ENCODE measurements at regions not wholly inside any gene's neighbourhood (a gene's known extent, or its start where the extent isn't known, plus 50 kb on each side); places are given as distances from the start of the nearest gene placed in this dataset.
A peak's percentile ranks its signal among the peaks of the same experiment; 100 is the strongest.

GRCh38 chr12:44961887-44962286, 85.8 kb upstream of the NELL2 start:
- DNase-seq = no peak

DNA sequence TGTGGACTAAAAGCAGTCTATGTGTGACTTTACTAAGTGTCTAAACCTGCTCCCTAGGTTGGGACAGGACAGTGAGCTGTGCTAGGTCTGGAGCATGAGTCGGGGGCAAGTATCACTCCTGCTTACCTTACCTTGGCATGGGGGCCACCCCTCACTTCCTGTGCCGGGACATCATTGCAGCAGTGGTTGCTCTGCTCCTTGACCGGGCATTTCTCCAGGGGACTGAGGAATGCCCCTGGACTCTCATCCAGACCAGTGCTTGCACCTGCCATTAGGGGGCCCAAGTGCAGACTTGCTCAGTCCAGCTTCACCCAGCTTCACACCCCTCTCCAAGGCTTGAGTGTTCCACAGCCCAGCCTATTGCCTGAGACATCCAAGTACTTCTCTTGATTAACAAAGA, 84.7 kb upstream of the NELL2 start:
- no peak for DNase-seq

GRCh38 chr12:44960423-44960822, 84.3 kb upstream of the NELL2 start:
- DNase-seq = no peak

GRCh38 chr12:44947163-44947562, 71.0 kb upstream of the NELL2 start:
- no peak for DNase-seq

DNA sequence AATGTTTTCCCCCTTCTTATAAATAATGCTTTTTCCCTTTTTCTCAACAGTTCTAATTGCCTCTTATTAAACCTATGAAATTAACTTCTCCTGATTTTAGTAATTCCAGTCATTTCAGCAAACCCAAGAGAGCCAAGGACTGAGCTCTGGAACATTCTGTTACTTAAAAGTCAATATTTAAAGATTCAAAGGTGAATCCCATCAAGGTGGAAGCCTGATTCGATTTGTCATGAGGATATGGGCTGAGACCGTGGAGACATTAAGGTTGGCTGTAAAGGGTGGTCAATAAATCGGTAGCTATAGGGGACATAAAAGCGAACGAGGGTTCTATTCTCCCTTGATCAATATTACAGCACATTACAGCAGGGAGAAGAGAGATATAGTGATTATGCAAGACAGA, 66.6 kb upstream of the NELL2 start:
- DNase-seq = no peak

DNA sequence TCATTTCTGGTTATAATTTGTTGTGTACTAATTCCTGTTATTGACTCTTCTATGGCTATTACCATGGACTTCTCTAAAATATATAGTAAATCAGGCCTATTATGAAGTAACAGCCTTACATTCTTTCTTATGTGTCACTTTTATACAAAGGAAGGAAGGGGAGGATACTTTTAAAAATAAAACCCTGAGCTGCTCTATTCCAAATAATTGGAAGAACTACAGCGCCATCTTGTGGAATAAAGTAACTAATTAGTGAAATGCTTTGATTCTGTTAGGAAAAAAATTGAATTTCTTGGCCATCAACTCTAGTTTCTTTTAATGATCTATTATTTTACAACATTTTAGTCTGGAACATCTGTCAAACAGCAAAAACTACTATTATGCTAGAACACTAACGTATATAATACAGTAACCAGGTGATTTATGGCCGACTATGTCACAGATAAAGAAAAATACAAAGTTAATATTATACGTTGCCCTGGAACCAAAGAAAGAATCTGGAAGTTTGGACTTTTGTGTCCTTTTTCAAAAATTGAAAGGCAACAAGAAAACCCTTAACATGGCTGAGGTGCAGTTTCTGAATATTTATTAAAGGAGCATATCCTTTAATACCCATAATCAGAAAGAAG, 55.0 kb upstream of the NELL2 start:
- DNase-seq = peak; percentile 35

GRCh38 chr12:44929236-44929885, 53.2 kb upstream of the NELL2 start:
- no peak for DNase-seq

All from muscle of arm (tissue), 1 donor.